ENCODE measurements at regions not wholly inside any gene's neighbourhood (a gene's known extent, or its start where the extent isn't known, plus 50 kb on each side); places are given as distances from the start of the nearest gene placed in this dataset.

DNA sequence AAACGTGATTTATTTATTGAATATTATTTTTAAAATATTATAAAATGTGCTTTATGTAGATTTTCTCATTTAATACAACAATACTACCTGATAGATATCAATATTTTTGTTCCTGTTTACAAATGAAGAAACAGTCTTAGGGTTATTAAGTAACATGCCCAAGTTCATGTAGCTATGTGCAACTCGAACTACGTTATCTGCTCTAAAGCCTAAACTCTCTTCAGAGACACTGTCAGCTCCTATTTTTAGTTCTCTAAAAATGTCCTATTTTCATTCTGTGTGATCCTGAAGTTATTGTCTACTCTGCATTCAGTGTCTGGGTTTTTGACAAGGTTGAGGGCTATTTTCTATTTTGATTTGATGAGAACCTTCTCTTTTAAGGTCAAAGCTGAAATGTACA, 550.1 kb upstream of the B3GALT2 start:
- no peak for DNase-seq

DNA sequence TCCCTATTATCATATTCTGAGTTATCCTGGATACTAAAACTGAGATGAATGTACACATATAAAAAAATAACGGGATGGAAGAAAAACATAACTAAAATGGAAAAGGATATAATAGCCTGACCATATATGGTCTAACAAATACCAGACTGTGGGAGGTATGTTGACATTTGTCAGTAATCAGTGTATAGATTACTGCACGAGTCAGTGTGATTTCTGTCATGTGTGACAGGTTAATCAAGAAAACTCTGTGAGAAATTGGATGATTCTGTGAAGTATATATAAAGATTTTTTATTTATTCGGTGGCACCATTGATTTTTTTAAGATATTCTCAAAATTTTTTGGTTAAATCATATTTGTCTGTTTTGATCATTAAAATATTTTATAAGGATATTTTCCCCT, 547.3 kb upstream of the B3GALT2 start:
- no peak for DNase-seq

DNA sequence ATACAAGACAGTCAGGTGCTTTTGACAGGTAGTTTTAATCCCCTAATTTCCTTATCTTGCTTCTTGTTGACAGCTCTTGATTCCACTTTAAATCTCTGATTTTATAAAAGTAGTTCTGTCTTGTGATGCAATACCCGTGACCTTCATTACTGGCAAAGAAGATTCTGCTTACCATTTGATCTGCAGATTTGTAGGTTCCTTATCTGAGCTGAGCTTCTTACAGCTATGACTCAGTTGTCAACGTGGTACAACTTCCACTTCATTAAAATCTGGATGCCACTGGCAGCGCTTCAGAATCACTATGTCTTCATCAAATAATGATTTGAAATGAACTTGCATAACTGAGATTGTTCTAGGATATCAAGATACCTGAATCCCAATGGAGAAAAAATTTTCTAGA, 543.6 kb upstream of the B3GALT2 start:
- no peak for DNase-seq

DNA sequence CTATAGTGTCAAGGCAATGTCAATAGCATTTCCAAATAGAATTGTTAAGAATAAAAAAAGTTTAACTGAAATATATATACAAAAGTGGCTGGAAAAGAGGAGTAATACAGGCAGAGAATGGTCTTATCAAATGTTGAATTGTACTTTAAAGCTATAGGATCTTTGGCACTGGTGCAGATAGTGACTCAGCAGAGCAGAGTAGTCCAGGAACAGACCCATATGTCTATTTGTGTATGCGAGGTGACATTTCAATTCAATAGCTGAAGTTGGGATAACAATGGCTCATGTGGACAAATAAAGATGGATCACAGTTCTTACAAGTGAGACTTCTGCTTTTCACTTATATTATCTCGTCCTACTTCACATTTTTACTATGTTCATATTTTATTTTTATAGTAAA, 543.0 kb upstream of the B3GALT2 start:
- no peak for DNase-seq

DNA sequence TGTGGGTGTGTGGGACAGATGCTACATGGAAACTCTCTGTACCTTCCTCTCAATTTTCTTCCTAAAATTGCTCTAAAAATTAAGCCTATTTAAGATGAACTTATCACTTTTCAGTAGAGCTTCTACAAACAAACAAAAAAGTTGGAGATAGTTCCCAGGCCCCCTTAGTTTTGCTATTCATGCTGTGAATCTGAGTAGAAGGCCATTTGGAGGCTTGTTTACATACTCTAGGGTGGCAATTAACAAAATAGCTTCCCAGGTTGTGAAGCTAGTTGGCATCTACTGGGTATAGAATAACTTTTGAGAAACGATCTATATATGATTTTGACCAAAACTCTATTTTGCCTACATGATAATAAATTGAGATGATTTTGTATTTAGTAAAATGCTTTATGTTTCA, 541.4 kb upstream of the B3GALT2 start:
- DNase-seq = no peak

DNA sequence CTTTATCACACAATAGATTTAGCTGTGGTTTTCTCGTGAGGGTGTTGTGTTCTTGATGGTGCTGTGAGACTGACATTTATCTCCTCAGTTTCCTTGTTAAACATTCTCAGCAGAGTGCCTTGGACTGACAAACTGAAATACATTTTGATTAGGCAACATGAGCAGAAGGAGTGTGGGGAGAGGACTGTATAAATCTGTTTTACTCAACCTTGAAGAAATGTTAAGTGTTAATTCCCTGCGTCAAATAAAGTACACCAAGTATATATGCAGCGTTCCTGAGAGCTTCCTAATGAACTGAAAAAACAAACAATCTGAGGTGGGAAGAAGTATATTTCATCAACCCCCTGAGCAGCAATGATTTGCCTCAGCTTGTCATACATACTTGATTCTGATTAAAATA, 540.3 kb upstream of the B3GALT2 start:
- DNase-seq = no peak

DNA sequence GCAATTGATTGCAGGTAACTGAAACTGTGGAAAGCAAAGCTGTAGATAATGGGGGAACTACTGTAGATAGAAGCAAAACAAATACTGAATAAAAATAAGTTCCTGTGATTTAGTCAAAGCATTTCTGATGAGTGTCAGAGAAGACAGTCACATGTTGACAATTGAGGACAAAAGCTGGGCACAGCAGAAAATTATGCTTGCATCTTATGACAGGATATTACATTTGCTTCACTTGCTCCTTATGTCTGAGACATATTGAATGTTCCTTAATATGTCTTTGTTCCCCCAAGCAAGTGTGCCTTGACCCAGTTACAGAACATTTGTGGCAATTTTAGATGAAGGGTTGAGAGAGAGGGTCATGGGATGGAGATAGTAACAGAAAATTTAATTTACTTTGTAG, 526.0 kb upstream of the B3GALT2 start:
- no peak for DNase-seq

DNA sequence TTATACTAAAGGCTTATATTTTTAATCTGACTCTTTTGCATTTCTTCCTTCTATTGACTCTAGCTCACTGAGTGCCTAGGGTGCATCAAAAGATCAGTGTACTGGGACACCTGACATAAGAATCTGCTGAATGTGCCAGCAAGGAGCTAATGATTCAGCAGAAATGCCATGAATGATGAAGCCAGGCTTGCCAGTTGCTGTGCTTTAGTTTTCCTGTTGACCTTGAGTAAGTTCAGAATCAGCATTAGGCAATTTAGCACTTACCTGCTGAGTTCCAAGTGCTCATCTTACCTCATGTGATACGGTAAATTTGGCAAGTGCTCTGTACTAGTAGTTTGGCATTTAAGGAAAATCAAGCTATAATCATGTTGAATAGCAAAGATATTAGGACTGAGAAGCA, 523.2 kb upstream of the B3GALT2 start:
- no peak for DNase-seq

DNA sequence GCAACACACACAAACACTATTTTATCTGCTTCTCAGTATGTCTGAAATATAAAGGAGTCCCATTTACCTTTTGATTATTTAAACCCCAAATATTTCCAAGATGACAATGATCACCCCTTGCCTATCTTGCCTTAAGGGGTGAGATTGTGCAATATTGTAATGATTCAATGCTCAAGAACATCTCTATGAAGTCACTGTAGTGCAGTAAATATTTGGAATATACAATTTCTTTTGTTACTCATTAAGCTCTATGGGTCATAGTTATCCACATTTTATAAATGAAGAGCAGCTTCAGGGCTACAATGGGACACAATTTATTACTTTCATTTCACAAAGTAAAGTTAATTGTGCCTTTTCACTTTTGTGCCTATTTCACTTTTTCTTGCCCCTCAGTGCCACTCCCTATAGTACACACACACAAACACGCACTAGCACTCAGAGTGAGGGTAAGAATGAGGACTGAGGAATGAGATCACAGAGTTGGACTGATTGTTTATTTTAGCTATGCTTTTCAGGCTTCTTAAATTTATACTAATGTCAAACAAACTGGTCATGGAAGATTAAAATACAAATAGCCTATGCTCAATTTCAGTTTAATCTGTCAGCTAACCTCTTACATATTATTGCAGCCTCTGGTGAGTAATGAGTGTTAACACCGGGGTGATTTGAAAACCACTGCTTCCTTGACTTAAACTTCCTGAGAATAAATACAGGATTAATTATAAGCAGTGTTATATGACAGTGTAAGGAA, 521.0 kb upstream of the B3GALT2 start:
- DNase-seq = no peak

DNA sequence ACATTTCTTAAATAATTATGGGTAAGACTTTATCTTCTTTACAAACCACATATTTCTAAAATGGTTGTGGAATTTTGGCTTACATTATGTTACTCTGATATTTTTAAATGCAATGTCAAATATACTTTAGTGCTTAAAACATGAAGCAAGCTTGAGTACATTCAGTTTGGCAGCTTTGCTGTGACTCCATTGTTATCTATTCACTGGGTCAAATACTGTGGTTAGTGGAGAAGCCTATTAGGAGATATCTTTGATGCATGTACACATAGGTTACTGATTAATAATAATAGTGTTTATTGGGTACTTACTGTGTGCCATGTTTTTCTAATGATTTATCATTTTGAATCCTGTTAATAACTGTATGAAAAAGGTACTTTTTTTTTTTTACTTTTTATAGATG, 520.4 kb upstream of the B3GALT2 start:
- DNase-seq = no peak

DNA sequence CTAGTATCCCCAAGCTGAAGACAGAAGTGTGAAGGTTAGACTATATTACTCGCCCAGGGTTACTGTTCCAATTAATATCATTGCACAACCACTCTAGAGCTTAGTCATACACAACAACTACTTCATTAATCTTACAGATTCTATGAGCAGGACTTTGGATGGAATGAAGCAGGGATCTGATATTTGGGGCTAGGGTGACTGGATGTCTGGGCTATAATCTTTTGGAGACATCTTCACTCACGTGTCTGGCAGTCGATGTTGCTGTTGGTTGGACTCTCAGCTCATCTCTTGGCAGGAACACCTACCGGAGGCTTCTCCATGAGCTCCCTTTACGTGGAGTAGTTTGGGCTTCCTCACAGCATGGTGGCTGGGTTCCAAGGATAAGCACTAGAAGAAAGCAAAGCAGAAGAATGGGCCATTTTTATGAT, 519.2 kb upstream of the B3GALT2 start:
- no peak for DNase-seq

DNA sequence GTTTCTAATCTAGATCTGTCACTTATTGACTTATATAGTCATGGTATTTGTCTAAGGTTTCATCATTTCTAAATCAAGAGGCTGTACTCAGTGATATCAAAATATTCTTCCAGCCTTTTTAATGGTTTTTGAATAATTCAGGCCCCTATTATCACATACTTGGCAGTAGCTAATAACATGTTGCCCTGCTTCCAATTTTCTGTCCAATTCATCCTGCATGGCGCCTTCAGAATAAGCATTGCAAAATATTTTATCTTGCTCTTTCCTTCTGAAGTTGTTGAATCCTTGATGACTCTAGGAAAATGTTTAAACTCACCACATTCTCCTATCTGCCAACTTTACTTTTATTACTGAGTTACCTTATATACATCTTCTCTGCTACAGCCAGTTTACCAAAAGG, 517.2 kb upstream of the B3GALT2 start:
- no peak for DNase-seq

DNA sequence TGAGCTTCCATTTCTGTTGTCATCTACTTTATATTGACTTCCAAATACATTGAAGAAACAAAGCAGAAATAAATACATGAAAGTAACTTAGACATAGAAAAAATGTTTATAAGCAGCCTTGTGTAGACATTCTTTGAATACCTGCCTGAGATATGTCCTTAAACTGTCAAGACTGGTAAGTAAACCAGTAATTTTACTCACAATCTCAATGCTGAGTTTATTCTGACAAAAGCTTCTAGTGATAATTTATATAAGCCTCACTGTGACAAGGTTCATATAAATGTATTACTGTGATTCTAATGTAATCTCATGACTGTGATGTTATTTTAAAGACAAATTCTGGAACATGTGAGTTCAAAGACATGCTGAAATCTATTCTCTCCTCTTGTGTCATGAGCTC, 516.7 kb upstream of the B3GALT2 start:
- DNase-seq = no peak

DNA sequence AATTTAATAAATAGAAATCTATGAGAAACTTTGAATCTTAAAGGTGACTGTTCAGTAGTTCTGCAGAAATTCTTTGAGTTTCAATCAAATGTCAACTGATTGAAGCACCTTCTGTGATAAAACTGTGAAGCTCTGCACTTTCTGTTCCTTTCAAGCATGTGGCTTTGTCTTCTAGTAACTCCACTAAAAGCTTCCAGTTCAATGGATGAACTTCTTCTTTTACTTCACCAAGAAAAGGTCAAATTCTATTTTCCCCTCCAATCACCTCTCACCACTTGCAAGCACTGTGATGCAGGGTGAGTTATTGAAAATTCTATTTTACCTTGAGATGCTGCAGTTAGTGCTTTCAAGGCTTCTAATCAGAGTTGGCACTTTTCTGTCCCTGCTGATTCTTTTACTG, 515.3 kb upstream of the B3GALT2 start:
- no peak for DNase-seq

DNA sequence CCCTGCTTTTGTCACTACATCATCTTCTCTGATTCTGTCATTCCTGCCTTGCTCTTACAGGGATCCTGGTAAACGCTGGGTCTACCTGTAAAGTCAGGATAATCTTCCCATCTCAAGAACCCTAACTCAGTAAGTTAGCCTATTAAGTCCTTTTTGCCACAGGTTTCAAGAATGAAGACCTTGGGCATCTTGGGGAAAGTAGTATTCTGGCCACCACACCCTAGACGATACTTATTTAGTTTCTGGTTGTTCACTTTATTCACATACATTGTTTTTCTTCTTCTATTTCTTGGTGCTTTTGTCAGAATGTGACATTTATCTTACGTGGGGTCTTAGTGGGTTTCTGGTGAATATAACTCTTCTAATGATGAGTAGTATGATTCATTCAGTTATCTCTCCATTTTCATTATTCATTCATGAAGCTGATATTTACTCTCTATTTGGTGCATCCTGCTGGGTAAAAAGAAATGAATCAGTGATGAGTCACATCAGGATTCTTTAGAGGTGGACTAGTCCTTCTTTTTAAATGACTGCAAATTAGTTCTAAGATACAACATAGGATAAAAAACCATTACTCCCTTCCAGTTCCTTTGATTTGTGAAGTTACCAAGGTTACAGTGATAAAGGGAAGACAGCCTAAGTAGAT, 514.4 kb upstream of the B3GALT2 start:
- DNase-seq = no peak

DNA sequence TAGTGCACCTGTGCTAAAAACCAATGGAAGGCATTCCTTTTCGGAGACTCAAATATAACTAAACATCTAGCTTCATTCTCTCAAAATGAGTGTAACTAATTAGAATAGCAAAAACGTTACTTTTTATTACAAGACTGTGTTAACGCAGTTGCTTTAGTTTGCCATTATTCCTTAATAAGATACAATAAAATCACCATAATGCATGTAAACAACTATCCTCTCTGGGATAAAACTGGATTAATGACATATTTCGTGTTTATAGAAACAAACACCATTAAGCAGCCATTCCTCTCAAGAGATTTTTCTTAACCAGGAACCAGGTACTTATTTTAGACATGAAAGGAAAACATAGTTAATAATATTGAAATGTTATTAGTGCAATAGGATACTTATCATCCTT, 512.8 kb upstream of the B3GALT2 start:
- DNase-seq = no peak

DNA sequence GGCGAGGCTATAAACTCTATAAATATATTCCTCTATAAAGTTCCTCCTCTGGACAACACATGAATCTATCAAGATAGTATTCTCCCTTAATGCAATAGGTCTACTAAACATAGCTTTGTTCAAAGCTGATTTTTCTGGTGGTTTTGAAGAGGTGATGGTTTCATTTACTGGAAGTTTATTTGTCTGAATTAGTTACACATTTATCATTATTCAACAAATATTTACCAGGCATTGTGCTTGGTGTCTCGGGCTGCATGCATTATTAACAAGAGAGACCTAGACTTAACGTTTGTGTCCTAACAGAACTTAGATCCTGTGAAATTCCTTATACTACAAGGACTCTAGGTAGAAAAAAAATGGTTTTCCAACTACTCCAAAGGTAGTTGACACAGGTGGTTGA, 511.4 kb upstream of the B3GALT2 start:
- DNase-seq = no peak

DNA sequence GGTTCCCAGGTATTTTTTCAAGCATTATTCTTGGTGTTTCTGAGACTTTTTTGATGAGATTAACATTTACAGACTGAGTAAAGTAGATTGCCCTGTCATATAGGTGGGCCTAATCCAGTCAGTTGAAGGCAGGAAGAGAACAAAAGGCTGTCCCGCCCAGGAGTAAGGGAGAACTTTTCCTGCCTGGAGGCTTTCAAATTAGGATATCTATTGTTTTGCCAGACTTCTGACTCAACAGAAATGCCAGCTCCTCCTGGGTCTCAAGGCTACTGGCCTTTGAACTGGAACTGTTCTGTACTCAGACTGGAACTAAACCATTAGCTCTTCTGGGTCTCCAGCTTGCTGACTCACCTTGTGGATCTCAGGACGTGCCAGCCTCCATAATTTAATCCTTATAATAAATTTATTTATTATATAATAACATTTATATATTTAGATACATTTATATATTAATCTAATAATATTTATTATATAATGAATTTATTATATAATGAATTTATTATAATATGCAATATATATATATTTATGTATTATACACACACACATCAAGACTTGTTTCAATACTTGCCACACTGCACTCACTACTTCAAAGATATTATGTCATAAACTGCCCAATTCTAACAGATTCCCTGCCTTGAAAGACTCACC, 510.8 kb upstream of the B3GALT2 start:
- DNase-seq = no peak

DNA sequence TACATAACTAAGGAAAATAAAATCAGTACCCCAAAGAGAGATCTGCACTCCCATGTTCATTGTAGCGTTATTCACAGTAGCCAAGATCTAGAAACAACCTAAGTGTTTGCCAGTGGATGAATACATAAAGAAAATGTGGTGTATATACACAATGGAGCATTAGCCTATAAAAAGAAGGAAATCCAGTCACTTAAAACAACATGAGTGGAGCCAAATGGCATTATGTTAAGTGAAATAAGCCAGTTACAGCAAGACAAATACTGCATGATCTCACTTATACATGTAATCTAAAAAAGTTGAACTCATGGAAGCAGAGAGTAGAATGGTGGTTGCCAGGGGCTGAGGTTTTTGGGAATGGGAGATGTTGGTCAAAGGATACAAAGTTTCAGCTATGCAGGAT, 508.3 kb upstream of the B3GALT2 start:
- no peak for DNase-seq

DNA sequence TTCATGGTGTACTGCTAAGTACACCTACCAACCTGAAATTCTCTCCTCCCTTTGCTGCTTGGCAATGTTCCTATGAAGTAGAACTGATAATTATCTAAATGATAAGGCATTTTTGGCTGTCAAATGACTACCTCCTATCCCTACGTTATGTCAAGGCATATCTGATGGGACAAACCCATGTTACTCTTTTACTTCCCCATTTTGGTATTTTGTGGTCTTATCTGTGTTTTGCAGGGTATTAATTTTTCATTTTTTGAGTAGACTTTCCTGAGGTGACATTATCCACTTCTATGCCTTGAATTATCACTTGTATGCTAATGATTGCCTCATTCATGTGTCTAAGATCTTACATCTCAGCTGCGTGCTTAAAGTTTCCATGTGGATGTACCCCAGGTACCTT, 499.6 kb upstream of the B3GALT2 start:
- no peak for DNase-seq

DNA sequence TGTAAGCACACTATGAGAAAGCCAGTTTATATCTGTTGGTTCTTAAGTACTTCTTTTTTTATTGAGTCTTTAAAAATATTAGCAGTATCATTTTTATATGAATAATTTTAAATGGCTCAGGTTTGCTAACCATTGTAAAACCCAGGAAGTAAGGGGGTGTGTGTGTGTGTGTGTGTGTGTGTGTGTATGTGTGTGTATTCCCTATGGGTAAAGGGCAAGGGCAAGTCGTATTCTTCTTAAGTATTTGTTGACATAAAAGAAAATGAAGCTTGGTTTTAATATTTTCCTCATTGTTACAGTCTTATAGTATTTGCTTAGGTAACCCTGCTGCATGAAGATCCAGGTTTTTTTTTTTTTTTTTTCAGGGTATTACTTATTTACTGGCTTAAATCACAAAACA, 495.0 kb upstream of the B3GALT2 start:
- DNase-seq = no peak

DNA sequence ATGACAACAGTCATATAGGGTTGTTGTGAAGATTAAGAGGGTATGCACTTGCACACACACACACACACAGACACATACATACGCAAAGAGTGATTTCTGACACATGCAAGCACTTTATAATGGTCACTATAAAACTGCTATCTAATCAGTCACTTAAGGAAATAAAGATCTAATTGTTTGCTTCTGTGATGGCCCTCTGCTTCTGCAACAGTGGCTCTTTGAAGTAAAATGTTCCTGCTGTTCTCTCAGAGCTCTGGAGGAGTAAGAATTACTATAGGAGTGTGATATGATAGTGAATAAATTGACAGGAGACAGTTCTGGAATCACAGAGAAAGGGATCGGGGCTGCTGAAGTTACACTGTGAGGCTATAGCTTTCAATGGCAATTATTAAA, 494.5 kb upstream of the B3GALT2 start:
- no peak for DNase-seq

DNA sequence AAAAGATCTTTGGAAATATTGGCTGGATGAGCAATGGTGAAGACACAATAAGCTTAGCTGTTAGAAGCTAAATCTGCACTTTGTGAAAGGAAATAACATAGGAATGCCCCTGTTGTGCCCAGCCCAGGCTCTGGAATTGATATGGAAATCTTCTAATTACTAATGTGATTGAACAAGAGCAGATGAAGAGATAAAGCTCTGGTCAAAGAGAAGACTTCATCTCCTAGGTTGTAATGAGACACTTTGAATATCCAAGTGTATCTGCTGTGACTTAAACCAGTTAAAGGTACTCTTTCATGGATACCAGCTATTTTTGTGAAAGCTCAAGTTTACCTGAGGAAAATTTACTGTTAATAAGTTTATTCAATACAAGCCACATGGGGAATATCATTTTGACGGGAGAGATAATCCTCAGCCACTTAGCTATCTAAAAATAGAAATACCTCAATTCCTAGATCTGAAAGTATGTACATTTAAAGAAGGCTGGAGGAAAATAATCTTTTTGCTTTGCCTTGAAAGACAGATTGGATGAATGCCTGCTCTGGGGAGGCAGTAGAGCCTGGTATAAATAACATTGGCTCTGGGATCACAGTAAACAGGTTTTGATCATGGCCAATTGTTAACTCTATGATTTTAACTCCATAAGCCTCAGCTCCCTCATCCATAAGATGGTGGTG, 494.0 kb upstream of the B3GALT2 start:
- no peak for DNase-seq

DNA sequence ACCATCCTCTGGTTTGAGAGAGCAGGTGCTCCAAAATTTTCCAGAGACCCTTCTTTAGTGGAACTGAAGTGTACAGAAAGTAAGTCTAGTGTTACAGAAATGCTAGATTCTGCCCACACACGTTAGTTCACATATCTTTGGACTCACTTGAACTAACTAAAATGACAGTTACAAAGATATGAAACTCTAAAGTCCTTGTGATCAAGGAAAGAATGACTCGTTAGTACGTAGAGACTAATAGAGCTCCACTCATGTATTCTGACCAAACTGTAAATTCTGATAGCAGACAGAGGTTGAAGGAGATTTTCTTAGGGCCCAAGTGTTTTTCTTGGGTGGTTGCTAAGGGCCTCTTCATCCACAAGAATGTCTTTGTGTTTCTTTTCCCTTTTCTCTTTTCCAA, 491.5 kb upstream of the B3GALT2 start:
- DNase-seq = no peak
